GM10248 (cell line): ENCODE measurements at regions not wholly inside any gene's neighbourhood (a gene's known extent, or its start where the extent isn't known, plus 50 kb on each side); places are given as distances from the start of the nearest gene placed in this dataset.

Experiments used
- CTCF ChIA-PET: fragments of 300-600 bp; sonication (Branson Sonifier 250); formaldehyde crosslinking; extraction: SDS; loops from one replicate; lab custom pipeline; 2021; ENCODE audit warnings: antibody characterized with exemption; lab: Yijun Ruan, JAX
- POLR2A ChIA-PET: fragments of 350-650 bp; sonication (Branson Sonifier 250); formaldehyde crosslinking; extraction: SDS; loops from one replicate; lab custom pipeline; 2020; ENCODE audit warnings: antibody characterized with exemption; lab: Yijun Ruan, JAX
- DNase-seq: peaks from one replicate; pipeline ENCODE4 v3.0.0; 2012; ENCODE audit errors: extremely low spot score
- CTCF ChIP-seq: IDR thresholded peaks from 2 replicates; pipeline ENCODE4 v1.5.1; 2012; ENCODE audit warnings: mild to moderate bottlenecking, low read depth; ENCODE audit errors: extremely low read depth, missing control alignments, control extremely low read depth

- no peak for TF ChIP-seq CTCF
- ChIA-PET CTCF (no interaction called here), POLR2A (no interaction called here)
- DNase-seq = no peak
These were observed 439.6 kb upstream of the DEPDC1 start for GRCh38 chr1:68936530-68936929.

DNA sequence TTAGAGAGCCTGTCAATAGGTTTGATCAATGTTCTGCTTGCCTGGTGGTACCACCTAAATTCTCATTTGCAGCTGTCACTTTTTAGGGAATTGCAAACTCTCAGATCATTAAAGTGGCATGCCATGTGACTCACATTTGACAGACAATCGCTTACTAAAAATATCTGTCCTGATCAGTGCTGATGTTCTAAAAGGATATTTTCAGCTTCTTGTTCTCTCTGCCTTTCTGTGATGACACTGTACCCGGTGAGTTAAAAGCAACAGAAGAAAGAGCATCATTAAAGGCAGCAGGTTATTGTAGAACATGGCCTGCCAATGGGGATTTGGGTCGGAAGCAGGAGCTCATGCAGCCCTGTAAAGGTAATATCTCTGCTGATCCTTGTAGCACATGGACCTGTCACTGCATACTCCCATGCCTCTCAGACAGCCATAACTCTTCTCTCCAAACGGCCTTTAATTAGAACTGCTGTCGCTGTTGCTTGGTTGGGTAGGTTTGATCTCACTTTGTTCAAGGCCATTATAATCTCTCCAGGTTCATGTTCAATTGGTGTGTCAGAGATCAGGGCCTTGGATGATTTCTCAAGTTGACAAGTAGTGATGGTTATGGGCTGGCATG is 441.3 kb upstream of the DEPDC1 start:
- no peak for DNase-seq
- POLR2A ChIA-PET = no interaction called here
- CTCF ChIA-PET = no interaction called here
- no peak for TF ChIP-seq CTCF

DNA sequence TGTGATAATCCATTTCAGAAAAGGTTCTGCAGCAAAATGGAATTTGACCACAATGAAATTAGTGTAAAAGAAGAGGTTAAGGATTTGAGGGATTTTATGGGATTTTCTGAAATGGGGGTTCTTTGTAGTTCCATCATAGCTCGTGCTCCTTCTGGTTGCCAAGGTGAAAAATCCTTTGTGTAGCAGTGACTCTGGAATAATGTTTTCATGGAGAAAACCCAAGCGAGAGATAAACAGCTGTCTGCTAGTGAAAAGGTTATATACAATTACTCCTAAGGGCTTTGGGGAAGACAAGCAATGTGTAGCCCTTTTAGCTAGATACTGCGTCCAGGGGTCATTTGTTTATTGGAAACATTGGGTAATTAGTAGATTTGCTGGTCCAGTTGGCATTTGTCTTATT is 453.2 kb upstream of the DEPDC1 start:
- POLR2A ChIA-PET = no interaction called here
- DNase-seq = no peak
- CTCF ChIA-PET = no interaction called here
- TF ChIP-seq CTCF = no peak

- DNase-seq = no peak
- TF ChIP-seq CTCF = no peak
- CTCF ChIA-PET = no interaction called here
- POLR2A ChIA-PET = no interaction called here
These were observed 456.4 kb upstream of the DEPDC1 start for GRCh38 chr1:68953311-68953710.

GRCh38 chr1:68954841-68955240 is 458.0 kb upstream of the DEPDC1 start:
- CTCF ChIA-PET = interaction anchor here (1.2 kb wide), 1 partner anchor 10 kb away, joined by 3 read pairs; no protein-coding TSS in a partner anchor
- DNase-seq = no peak
- POLR2A ChIA-PET = no interaction called here
- no peak for TF ChIP-seq CTCF

DNA sequence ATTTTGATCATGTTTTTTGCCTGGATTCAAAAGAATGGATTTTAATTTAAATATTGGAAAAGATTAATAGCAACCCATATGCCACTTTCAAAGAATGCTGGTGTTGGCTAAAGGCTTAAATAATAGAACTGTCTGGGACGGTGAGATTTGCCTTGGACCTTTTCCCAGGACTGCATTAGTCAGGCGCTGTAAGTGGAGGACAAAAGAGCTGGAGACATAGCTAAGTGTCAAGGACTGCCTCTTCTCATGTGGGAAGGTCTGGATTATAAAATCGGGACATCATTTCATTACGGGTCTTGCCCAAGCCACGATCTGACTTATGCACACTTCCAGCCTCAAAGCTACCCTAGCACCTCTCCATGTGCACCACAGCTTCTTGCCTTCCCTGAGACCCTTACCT is 458.5 kb upstream of the DEPDC1 start:
- POLR2A ChIA-PET = no interaction called here
- no peak for TF ChIP-seq CTCF
- DNase-seq = no peak
- CTCF ChIA-PET = interaction anchor here (1.2 kb wide), 1 partner anchor 11 kb away, joined by 3 read pairs; no protein-coding TSS in a partner anchor
